DOHH2 (cell line): ENCODE measurements at regions not wholly inside any gene's neighbourhood (a gene's known extent, or its start where the extent isn't known, plus 50 kb on each side); places are given as distances from the start of the nearest gene placed in this dataset.

Experiments used
- CTCF ChIP-seq: fragments of 200-600 bp; sonication (generic); IDR thresholded peaks from one replicate; pipeline ENCODE4 v1.5.1; 2014; ENCODE audit warnings: antibody characterized with exemption, mild to moderate bottlenecking, low read depth, low read length; ENCODE audit not compliant: poor library complexity, severe bottlenecking
- EZH2phosphoT487 ChIP-seq: fragments of 200-600 bp; sonication (generic); IDR thresholded peaks from 2 replicates; pipeline ENCODE4 v1.6.1; 2017; ENCODE audit warnings: borderline replicate concordance, mild to moderate bottlenecking, antibody characterized with exemption, low read length, moderate library complexity, mixed read lengths

GRCh38 chr17:13753771-13754170, 152.0 kb upstream of the HS3ST3A1 start:
- TF ChIP-seq CTCF: no peak
- no peak for TF ChIP-seq EZH2phosphoT487
